Left ventricle myocardium inferior (tissue), 1 donor: ENCODE measurements at regions not wholly inside any gene's neighbourhood (a gene's known extent, or its start where the extent isn't known, plus 50 kb on each side); places are given as distances from the start of the nearest gene placed in this dataset.

Experiments
- DNase-seq: peaks from one replicate; pipeline ENCODE4 v3.0.0-alpha.2; 2020
- H3K27ac ChIP-seq: fragments of 200-600 bp; replicated peaks from 2 replicates; pipeline ENCODE4 v1.8.0; 2021
- H3K27me3 ChIP-seq: fragments of 200-600 bp; 2 replicates; pipeline ENCODE4 v1.8.0; 2021; ENCODE audit warnings: low read depth
- H3K36me3 ChIP-seq: fragments of 200-600 bp; 2 replicates; pipeline ENCODE4 v1.8.0; 2021
- H3K4me1 ChIP-seq: fragments of 200-600 bp; 2 replicates; pipeline ENCODE4 v1.8.0; 2021
- H3K4me3 ChIP-seq: fragments of 200-600 bp; 2 replicates; pipeline ENCODE4 v1.8.0; 2021; ENCODE audit warnings: mild to moderate bottlenecking, moderate library complexity
- H3K9me3 ChIP-seq: fragments of 200-600 bp; replicated peaks from 2 replicates; pipeline ENCODE4 v1.8.0; 2021
- CTCF ChIP-seq: fragments of 200-600 bp; IDR thresholded peaks from 2 replicates; pipeline ENCODE4 v1.8.0; 2021; ENCODE audit warnings: antibody characterized with exemption, mild to moderate bottlenecking, borderline replicate concordance
- intact Hi-C: fragments of 100-400 bp; cut with micrococcal nuclease; formaldehyde crosslinking; loops from one replicate; pipeline ENCODE4 v1.11.0; 2022
- donor health status: DM: no; HTN: yes; CAD: no; lungs with severe emphysema.

DNA sequence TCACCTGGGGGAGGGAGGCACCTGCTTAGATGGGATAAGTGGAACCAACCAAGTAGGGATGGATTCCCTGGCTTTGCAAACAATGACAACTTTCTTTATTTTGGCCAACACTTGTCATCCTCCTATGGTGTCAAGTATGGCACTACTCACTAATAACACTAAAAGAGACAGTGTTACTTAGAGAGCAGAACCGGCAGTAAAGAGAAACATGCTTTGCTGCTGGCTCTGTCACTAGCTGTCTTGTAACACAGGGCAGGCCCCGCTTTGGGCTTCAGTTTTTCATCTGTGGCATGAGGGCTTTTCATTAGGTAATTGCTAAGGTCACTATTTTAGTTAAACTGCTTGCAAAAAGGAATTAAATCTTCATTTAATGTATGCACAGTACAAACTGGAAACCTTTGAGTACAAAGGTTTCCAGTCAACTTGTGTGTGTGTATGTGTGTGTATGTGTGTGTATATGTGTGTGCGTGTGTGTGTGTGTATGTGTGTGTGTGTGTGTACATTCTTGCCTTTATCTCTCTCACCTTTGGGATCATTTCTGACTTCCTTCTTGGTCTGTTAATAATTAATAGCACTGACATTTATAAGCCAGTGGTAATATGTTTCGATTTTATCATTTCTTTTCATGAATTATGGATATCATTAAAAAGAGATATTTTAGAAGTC, 64.7 kb downstream of the BTBD3 start:
- TF ChIP-seq CTCF = no peak

DNA sequence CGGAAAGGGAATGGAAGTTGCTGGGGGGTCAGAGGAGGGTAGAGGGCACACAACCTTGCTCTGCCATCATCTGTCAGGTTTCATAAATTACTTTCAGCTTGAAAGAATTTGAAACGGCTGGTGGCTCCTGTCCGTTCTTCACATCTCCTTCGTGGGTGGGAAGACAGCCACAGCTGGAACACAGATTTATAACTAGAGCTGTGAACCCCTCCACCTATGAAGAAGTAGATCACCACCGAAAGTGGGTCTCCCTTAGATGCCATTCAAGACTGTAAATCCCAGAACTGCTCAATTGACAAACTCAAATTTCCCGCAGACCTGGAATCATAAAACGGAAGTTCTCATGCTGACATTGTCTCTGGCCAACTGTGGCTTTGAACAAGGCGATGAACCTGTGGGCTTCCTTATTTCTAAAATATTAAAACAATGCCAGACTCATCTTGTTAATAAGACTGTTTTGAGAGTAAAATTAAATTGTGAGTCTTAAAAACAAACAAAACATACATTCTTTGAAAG, 65.3 kb downstream of the BTBD3 start:
- H3K4me3 ChIP-seq = no peak overlapping the region
- intact Hi-C loops = no loop called here
- peaks cover 27% of the 10 kb centered on the region for H3K4me1 ChIP-seq
- no peak for TF ChIP-seq CTCF
- H3K27ac ChIP-seq = no peak overlapping the region
- no peak for DNase-seq
- H3K27me3 ChIP-seq = no peaks in the 10 kb centered on the region
- H3K9me3 ChIP-seq = no peaks in the 10 kb centered on the region
- H3K36me3 ChIP-seq = no peaks in the 10 kb centered on the region

More for the DNA sequence above, 64.7 kb downstream of the BTBD3 start:
- intact Hi-C loops = no loop called here
- H3K27me3 ChIP-seq = no peaks in the 10 kb centered on the region
- no peaks in the 10 kb centered on the region for H3K9me3 ChIP-seq
- peaks cover 24% of the 10 kb centered on the region for H3K4me1 ChIP-seq
- DNase-seq = no peak
- no peaks in the 10 kb centered on the region for H3K36me3 ChIP-seq
- H3K4me3 ChIP-seq = no peak overlapping the region
- no peak overlapping the region for H3K27ac ChIP-seq

- Histone ChIP-seq H3K9me3 (no peaks in the 10 kb centered on the region), H3K4me3 (no peak overlapping the region), H3K27me3 (no peaks in the 10 kb centered on the region), H3K27ac (no peak overlapping the region), H3K4me1 (peaks cover 35% of the 10 kb centered on the region), H3K36me3 (no peaks in the 10 kb centered on the region)
- TF ChIP-seq CTCF = no peak
- intact Hi-C loops = no loop called here
- DNase-seq = no peak
Measured at GRCh38 chr20:11986954-11987353, 69.3 kb downstream of the BTBD3 start.

DNA sequence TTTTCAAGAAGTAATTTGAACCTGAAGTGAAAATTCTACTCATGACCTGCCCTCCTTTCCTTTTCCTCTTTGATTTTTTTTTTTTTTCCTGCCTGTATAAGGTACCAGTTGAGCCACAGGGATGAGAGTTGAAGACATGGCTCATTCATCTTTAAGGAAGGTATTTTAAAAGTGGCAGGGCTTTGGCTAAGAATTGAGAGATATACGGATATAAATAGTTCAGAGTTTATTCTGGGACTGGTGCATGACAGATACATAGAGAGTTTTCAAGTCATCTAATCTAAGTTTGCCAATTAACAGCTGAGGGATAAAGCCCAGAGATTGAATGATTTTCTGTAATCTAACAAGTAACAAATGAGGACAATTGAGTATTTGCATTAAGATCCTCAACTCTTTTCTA, 69.8 kb downstream of the BTBD3 start:
- DNase-seq = no peak
- TF ChIP-seq CTCF = no peak
- H3K9me3 ChIP-seq = no peaks in the 10 kb centered on the region
- no peak overlapping the region for H3K4me3 ChIP-seq
- intact Hi-C loops = no loop called here
- no peaks in the 10 kb centered on the region for H3K27me3 ChIP-seq
- H3K36me3 ChIP-seq = no peaks in the 10 kb centered on the region
- peaks cover 30% of the 10 kb centered on the region for H3K4me1 ChIP-seq
- no peak overlapping the region for H3K27ac ChIP-seq

GRCh38 chr20:11989018-11989771, 71.5 kb downstream of the BTBD3 start:
- Histone ChIP-seq H3K4me1 (peaks cover 30% of the 10 kb centered on the region), H3K27me3 (no peaks in the 10 kb centered on the region), H3K4me3 (no peak overlapping the region), H3K9me3 (no peaks in the 10 kb centered on the region), H3K36me3 (no peaks in the 10 kb centered on the region), H3K27ac (no peak overlapping the region)
- no peak for TF ChIP-seq CTCF
- intact Hi-C loops = no loop called here
- no peak for DNase-seq
